HG03571 (cell line): ENCODE measurements at regions not wholly inside any gene's neighbourhood (a gene's known extent, or its start where the extent isn't known, plus 50 kb on each side); places are given as distances from the start of the nearest gene placed in this dataset.
"Not testable (repeated sequence)": the region's sequence is repeated elsewhere in the genome, so short reads cannot be mapped to it uniquely, and the experiment has no call there.

Experiments
- ATAC-seq: cut with Tn5 transposase; IDR thresholded peaks from one replicate; pipeline ENCODE4 v1.9.1; 2021; ENCODE audit not compliant: unreplicated experiment

DNA sequence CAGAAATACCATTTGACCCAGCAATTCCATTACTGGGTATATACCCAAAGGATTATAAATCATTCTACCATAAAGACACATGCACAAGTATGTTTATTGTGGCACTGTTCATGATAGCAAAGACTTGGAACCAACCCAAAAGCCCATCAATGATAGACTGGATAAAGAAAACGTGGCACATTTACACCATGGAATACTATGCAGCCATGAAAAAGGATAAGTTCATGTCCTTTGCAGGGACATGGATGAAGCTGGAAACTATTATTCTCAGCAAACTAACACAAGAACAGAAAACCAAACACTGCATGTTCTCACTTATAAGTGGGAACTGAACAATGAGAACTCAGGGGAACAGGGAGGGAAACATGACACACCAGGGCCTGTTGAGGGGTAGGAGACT, 1103.4 kb downstream of the TBL1XR1 start:
- ATAC-seq, result not testable (repeated sequence)

GRCh38 chr3:176090727-176091126, 1106.6 kb downstream of the TBL1XR1 start:
- no peak for ATAC-seq

GRCh38 chr3:176088962-176089383, 1108.3 kb downstream of the TBL1XR1 start:
- ATAC-seq, result no peak

GRCh38 chr3:176087066-176087697, 1110.1 kb downstream of the TBL1XR1 start:
- ATAC-seq, result no peak

DNA sequence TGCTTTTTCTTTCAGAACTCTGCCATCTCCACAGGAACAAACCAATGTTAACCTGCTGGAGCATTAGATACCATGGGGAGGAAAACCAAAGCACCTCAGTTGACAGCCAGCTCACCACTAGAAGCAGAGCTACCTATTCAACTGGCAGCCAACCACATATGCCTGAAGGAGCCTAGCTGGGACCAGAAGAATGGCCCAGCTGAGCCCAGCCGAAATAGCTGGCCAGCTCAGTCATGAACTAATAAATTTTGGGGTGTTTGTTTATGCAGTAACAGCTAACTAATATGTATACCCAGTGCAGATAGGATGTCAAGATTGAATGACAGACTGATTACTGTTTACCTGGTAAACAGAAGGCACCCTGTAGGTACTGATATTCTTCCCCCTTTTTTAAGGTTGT, 1117.5 kb downstream of the TBL1XR1 start:
- ATAC-seq, result no peak

GRCh38 chr3:176078906-176079305, 1118.4 kb downstream of the TBL1XR1 start:
- ATAC-seq, result no peak

- ATAC-seq, result no peak
Observed at GRCh38 chr3:176075491-176075890, 1121.8 kb downstream of the TBL1XR1 start.

DNA sequence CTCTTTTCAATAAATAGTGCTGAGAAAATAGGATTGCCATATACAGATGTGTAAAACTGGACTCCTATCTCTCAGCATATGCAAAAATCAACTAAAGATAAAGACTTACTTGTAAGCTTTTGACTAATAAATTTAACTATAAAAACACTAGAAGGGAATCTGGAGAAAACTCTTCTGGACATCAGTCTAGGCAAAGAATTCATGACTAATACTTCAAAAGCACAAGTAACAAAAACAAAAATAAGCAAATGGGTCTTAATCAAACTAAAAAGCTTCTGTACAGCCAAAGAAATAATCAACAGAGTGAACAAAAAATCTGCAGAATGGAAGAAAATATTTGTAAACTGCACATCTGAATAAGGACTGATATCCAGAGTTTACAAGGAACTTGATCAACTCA, 1122.2 kb downstream of the TBL1XR1 start:
- no peak for ATAC-seq

- ATAC-seq, result no peak
Observed at GRCh38 chr3:176074096-176074495, 1123.2 kb downstream of the TBL1XR1 start.

- ATAC-seq, result no peak
Observed at GRCh38 chr3:176071943-176072342, 1125.3 kb downstream of the TBL1XR1 start.

- ATAC-seq, result no peak
Observed at GRCh38 chr3:176068750-176069149, 1128.5 kb downstream of the TBL1XR1 start.

- ATAC-seq, result no peak
Observed at GRCh38 chr3:176058856-176059255, 1138.4 kb downstream of the TBL1XR1 start.

DNA sequence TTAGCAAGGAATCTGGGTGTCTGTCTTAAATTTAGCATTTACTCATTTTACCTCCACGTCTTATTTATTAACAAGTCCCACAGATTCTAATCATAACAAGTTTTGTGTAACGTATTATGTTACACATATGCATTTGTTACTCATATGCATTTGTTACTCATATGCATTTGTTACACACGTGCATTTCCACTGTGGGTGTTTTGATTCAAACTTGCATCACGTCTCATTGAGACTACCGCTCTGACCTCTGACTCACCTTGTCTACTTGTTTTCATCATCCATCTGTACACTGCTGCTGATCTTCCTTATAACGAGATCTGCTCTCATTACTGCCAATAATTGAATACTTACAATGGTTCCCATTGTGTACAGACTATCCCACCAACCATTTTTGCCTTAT, 1141.4 kb downstream of the TBL1XR1 start:
- no peak for ATAC-seq

GRCh38 chr3:176051766-176052165, 1145.5 kb downstream of the TBL1XR1 start:
- no peak for ATAC-seq

- ATAC-seq, result no peak
Observed at GRCh38 chr3:176046703-176047102, 1150.6 kb downstream of the TBL1XR1 start.

- no peak for ATAC-seq
Observed at GRCh38 chr3:176041812-176042211, 1155.5 kb downstream of the TBL1XR1 start.

DNA sequence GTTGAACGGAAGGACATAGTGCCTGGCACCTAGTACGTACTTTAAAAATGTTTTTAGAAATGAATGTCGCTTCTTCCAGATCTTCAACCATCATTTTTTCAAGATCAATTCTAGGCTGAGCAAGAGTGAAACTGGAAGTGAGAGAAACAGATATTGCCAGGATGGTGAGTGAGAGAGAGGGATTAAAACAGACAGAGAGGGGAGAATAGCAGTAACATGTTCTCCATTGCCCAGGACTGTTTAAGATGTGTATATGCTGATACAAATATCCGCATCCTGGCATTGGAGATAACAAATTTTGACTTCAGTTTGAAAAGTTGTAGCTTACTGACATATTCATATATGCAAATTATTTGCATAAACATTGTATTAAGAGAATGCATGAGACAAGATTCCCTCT, 1156.1 kb downstream of the TBL1XR1 start:
- no peak for ATAC-seq

GRCh38 chr3:176037636-176038035, 1159.6 kb downstream of the TBL1XR1 start:
- no peak for ATAC-seq

GRCh38 chr3:176032043-176032442, 1165.2 kb downstream of the TBL1XR1 start:
- ATAC-seq, result no peak

GRCh38 chr3:176016203-176016602, 1157.1 kb downstream of the NAALADL2 start:
- not testable (repeated sequence) for ATAC-seq

- not testable (repeated sequence) for ATAC-seq
Observed at GRCh38 chr3:176015228-176015627, 1156.1 kb downstream of the NAALADL2 start.

DNA sequence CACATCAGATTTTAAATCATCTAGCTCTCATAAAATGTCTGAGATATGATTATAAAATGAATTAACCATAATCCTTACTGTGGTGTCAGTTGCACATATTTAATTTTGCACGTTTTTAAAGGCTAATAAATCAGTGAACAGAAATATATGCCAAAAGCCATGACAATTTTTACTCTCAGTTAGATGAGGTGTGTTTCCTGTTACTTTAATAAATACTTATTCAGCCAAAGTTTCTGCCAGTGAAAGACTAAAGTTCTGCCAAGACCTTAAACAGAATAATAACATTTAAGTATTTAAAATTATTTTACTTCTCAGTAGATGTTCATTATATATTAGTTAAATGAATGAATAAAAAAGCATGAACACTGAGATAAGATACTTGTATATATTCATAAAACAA, 1150.1 kb downstream of the NAALADL2 start:
- no peak for ATAC-seq

DNA sequence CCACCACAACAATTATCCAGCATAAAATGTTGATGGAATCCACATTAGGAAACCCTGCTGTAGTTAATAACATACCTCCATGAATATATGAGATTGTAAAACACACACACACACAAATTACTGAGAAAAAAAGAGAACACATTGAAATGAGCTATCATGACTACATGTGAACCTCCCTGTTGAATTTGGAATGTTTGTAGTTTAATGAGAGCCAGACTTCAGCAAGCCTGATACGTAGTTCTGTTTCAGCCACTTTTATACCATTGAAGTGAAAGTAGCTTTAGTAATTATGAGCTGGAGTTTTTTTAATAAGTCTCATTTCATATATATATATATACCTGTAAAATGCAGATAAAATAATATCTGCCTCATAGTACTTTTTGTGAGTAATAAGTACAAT, 1146.4 kb downstream of the NAALADL2 start:
- no peak for ATAC-seq
